ENCODE measurements at regions not wholly inside any gene's neighbourhood (a gene's known extent, or its start where the extent isn't known, plus 50 kb on each side); places are given as distances from the start of the nearest gene placed in this dataset.

- H3K36me3 ChIP-seq (ENCODE audit: insufficient read depth in 1 of 2, low read depth in 1 of 2), result no peaks in the 10 kb centered on the region
- no peaks in the 10 kb centered on the region for H3K9me3 ChIP-seq
- no peak for ATAC-seq
- TF ChIP-seq, protein P1, sequence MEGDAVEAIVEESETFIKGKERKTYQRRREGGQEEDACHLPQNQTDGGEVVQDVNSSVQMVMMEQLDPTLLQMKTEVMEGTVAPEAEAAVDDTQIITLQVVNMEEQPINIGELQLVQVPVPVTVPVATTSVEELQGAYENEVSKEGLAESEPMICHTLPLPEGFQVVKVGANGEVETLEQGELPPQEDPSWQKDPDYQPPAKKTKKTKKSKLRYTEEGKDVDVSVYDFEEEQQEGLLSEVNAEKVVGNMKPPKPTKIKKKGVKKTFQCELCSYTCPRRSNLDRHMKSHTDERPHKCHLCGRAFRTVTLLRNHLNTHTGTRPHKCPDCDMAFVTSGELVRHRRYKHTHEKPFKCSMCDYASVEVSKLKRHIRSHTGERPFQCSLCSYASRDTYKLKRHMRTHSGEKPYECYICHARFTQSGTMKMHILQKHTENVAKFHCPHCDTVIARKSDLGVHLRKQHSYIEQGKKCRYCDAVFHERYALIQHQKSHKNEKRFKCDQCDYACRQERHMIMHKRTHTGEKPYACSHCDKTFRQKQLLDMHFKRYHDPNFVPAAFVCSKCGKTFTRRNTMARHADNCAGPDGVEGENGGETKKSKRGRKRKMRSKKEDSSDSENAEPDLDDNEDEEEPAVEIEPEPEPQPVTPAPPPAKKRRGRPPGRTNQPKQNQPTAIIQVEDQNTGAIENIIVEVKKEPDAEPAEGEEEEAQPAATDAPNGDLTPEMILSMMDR (IDR thresholded peaks at IDR 0.05), result no peak
- 80 to 92% (median 85%) methylated on average over 3 of the region's 3 CpGs for WGBS, 3 donors
- no peak for DNase-seq
- intact Hi-C loops (cut with DNase I), result no loop called here
- no peaks in the 10 kb centered on the region for H3K4me1 ChIP-seq
- no peak overlapping the region for H3K4me3 ChIP-seq
- no peaks in the 10 kb centered on the region for H3K27me3 ChIP-seq (ENCODE audit: insufficient read depth in 3 of 3, low read length in 2 of 3)
- H3K27ac ChIP-seq, result no peak overlapping the region
These were observed 82.9 kb upstream of the TRIO start for GRCh38 chr5:14060218-14060617.

DNA sequence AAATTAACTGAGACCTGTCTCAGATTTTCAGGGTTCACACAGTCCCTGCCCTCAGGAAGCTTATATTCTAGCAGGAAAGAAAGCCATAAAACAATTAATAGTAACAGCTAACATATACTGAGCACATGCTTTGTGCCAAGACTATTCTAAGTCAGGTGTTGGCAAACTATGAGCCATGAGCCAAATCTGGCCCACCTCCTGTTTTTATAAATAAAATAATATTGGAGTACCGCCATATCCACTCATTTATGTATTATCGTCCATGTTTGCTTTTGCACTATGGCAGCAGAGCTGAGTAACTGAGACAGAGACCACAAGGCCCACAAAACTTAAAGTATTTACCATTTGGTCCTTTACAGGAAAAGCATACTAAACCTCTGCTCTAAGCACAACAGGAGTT lies 83.3 kb upstream of the TRIO start:
- no peak overlapping the region for H3K27ac ChIP-seq
- DNase-seq (no peak), ATAC-seq (peak in 1 of 4 donors; percentile 55)
- H3K4me3 ChIP-seq, result no peak overlapping the region
- no peaks in the 10 kb centered on the region for H3K36me3 ChIP-seq (ENCODE audit: insufficient read depth in 1 of 2, low read depth in 1 of 2)
- WGBS, 3 donors, result 42 to 55% (median 49%) methylated on average over 2 of the region's 2 CpGs
- no peaks in the 10 kb centered on the region for H3K4me1 ChIP-seq
- H3K27me3 ChIP-seq (ENCODE audit: insufficient read depth in 3 of 3, low read length in 2 of 3), result no peaks in the 10 kb centered on the region
- TF ChIP-seq, protein P1 (IDR thresholded peaks at IDR 0.05), result no peak
- intact Hi-C loops (cut with DNase I), result no loop called here
- no peaks in the 10 kb centered on the region for H3K9me3 ChIP-seq

GRCh38 chr5:14057289-14057688 lies 85.9 kb upstream of the TRIO start:
- no peak for DNase-seq
- Histone ChIP-seq H3K27ac (no peak overlapping the region), H3K9me3 (no peaks in the 10 kb centered on the region), H3K27me3 (ENCODE audit: insufficient read depth in 3 of 3, low read length in 2 of 3) (no peaks in the 10 kb centered on the region), H3K36me3 (ENCODE audit: insufficient read depth in 1 of 2, low read depth in 1 of 2) (no peaks in the 10 kb centered on the region), H3K4me1 (no peaks in the 10 kb centered on the region), H3K4me3 (no peak overlapping the region)
- TF ChIP-seq, protein P1 (IDR thresholded peaks at IDR 0.05), result no peak
- no peak for ATAC-seq
- 68 to 74% (median 69%) methylated on average over 7 of the region's 7 CpGs for WGBS, 3 donors
- intact Hi-C loops (cut with DNase I), result no loop called here

DNA sequence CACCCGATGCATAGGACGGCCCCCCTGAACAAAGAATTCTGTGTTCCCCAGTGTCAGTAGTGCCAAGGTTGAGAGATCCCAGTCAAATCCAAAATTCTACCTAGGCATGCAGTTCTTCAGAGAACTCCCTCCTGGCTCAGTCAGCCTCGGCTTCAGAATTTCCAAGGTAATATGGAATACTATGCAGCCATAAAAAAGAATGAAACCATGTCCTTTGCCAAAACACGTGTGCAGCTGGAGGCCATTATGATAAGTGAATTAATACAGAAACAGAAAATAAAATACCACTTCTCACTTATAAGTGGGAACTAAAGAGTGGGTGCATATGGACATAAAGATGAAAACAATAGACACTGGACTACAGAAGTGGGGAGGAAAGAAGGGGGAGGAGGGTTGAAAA lies 87.1 kb upstream of the TRIO start:
- 93 to 95% (median 95%) methylated on average over 4 of the region's 4 CpGs for WGBS, 3 donors
- intact Hi-C loops (cut with DNase I), result no loop called here
- H3K4me3 ChIP-seq, result no peak overlapping the region
- no peak overlapping the region for H3K27ac ChIP-seq
- no peaks in the 10 kb centered on the region for H3K9me3 ChIP-seq
- DNase-seq (no peak), ATAC-seq (no peak)
- TF ChIP-seq, protein P1 (IDR thresholded peaks at IDR 0.05), result no peak
- H3K4me1 ChIP-seq, result no peaks in the 10 kb centered on the region
- H3K36me3 ChIP-seq (ENCODE audit: insufficient read depth in 1 of 2, low read depth in 1 of 2), result no peaks in the 10 kb centered on the region
- H3K27me3 ChIP-seq (ENCODE audit: insufficient read depth in 3 of 3, low read length in 2 of 3), result no peaks in the 10 kb centered on the region
